ENCODE measurements at regions not wholly inside any gene's neighbourhood (a gene's known extent, or its start where the extent isn't known, plus 50 kb on each side); places are given as distances from the start of the nearest gene placed in this dataset.

DNA sequence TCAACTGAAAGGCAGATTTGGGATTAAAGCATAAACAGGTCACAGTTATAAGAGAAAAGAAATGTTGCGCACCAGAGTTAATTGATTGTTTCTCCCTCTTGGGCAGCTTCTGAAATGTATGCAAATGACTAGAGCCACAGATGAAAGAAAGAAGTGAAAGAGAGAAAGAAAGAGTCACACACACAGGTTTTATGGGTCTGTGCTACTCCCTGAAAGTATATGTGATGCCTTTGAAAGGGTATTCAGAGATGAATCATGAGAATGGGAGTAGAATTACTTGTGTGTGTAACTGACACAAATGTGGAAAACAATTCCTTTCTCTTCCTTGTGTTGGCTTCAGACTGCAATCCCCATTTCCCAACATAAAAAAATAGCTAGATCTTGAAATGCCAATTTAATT lies 196.9 kb downstream of the FOXA2 start:
- Histone ChIP-seq H3K27me3 (no peaks in the 10 kb centered on the region), H3K36me3 (no peaks in the 10 kb centered on the region), H3K4me1 (no peaks in the 10 kb centered on the region), H3K27ac (no peak overlapping the region), H3K9me3 (no peaks in the 10 kb centered on the region), H3K4me3 (no peak overlapping the region)
- TF ChIP-seq, protein P1, sequence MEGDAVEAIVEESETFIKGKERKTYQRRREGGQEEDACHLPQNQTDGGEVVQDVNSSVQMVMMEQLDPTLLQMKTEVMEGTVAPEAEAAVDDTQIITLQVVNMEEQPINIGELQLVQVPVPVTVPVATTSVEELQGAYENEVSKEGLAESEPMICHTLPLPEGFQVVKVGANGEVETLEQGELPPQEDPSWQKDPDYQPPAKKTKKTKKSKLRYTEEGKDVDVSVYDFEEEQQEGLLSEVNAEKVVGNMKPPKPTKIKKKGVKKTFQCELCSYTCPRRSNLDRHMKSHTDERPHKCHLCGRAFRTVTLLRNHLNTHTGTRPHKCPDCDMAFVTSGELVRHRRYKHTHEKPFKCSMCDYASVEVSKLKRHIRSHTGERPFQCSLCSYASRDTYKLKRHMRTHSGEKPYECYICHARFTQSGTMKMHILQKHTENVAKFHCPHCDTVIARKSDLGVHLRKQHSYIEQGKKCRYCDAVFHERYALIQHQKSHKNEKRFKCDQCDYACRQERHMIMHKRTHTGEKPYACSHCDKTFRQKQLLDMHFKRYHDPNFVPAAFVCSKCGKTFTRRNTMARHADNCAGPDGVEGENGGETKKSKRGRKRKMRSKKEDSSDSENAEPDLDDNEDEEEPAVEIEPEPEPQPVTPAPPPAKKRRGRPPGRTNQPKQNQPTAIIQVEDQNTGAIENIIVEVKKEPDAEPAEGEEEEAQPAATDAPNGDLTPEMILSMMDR (IDR thresholded peaks at IDR 0.05): no peak
- TF ChIP-seq POLR2A (IDR thresholded peaks at IDR 0.05): no peak
- intact Hi-C loops (cut with DNase I; ENCODE audit: low total_unique reads): no loop called here
- DNase-seq: no peak

DNA sequence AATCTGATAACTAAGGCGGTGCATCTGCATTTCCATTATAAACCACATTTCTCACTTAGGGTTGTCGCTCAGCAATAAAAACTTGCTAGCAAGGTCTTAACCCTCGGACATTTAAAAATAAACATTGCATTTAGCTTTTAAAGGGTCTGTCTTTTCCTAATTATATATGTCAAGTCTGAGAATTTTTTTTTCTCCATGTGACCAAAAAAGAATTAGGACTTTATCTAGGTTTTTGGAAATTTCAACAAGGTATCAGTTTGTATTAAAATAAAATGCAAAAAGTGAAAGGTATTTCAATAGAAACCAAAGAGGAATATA lies 198.1 kb downstream of the FOXA2 start:
- H3K4me3 ChIP-seq: no peak overlapping the region
- TF ChIP-seq, protein P1 (IDR thresholded peaks at IDR 0.05): no peak
- TF ChIP-seq POLR2A (IDR thresholded peaks at IDR 0.05): no peak
- H3K27ac ChIP-seq: no peak overlapping the region
- intact Hi-C loops (cut with DNase I; ENCODE audit: low total_unique reads): no loop called here
- no peaks in the 10 kb centered on the region for H3K27me3 ChIP-seq
- H3K9me3 ChIP-seq: no peaks in the 10 kb centered on the region
- no peaks in the 10 kb centered on the region for H3K36me3 ChIP-seq
- DNase-seq: no peak
- H3K4me1 ChIP-seq: no peaks in the 10 kb centered on the region

DNA sequence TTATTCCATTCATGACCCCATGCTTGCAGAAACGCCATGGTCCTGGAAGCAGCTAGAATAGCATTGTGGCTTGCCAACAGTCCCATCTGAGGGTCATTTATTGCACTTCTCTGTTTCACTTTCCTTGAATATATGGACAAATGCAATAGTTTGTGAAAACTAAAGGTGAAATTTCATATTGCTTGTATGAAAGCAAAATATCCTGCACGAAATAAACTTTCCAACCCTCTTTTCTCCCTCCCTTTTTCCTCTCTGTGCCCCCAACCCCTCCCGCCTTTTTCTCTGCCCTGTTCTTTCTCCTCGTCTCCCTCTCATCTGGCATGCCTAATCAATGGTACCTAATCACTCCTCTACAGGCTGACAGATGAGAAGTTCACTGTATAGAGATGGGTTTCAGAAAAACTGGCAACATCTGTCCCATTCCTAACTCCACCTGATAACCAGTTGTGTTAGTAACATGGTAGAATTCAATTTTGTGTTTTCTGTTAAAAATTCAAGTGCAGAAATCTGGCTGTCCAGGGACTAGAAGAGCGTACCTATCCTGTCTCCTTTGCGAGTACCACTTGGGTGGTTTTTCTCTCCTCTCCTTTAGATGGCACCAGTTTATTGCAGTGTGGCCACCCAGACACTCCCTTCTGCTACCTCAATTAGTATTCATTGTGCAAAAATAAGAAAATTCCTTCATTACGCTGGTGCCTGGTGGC lies 198.6 kb downstream of the FOXA2 start:
- DNase-seq: no peak
- Histone ChIP-seq H3K36me3 (no peaks in the 10 kb centered on the region), H3K27me3 (no peaks in the 10 kb centered on the region), H3K27ac (no peak overlapping the region), H3K4me3 (no peak overlapping the region), H3K4me1 (no peaks in the 10 kb centered on the region), H3K9me3 (no peaks in the 10 kb centered on the region)
- no peak for TF ChIP-seq POLR2A (IDR thresholded peaks at IDR 0.05)
- TF ChIP-seq, protein P1 (IDR thresholded peaks at IDR 0.05): no peak
- intact Hi-C loops (cut with DNase I; ENCODE audit: low total_unique reads): no loop called here

DNA sequence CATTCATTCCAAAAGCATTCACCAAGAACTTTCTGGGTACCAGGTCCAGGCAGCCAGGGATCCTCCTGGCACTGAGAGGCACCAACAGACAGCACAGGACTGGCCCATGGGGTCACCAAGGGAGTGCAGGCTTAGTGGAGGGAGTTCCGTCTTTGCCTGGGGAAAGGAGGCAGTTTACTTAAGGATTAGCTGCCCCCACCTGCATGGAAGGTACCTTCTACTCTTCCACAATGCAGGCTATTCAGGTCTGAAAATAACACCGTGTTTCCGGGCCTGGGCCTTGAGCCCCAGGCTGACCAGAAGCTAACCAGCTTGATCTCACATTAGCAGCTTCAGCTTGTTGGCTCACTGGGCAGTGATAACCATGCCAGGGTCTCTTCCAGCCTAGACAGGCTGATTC lies 199.4 kb downstream of the FOXA2 start:
- H3K27ac ChIP-seq: no peak overlapping the region
- H3K27me3 ChIP-seq: no peaks in the 10 kb centered on the region
- TF ChIP-seq, protein P1 (IDR thresholded peaks at IDR 0.05): no peak
- TF ChIP-seq POLR2A (IDR thresholded peaks at IDR 0.05): no peak
- DNase-seq: no peak
- H3K36me3 ChIP-seq: no peaks in the 10 kb centered on the region
- no peaks in the 10 kb centered on the region for H3K9me3 ChIP-seq
- H3K4me1 ChIP-seq: no peaks in the 10 kb centered on the region
- intact Hi-C loops (cut with DNase I; ENCODE audit: low total_unique reads): no loop called here
- H3K4me3 ChIP-seq: no peak overlapping the region

DNA sequence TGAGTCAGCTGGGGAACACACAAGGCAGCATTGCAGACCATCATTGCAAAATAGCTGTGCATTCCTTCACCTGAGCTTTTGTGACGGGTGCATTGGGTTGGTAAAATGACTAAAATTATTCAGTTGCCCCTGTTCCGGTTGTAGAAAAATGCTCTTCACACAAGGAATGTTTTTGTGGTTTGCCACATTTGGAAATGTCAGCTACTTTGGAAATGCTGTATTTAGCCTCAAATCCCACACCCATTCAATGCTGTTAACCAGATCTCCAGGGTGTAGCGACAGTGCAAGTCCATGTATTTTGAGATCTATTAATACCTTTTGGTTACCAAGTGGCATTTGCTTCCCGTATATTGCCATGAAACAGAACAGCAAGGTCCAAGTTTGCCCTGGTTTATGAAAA lies 201.2 kb downstream of the FOXA2 start:
- no peaks in the 10 kb centered on the region for H3K27me3 ChIP-seq
- no peaks in the 10 kb centered on the region for H3K9me3 ChIP-seq
- no peak for DNase-seq
- no peak overlapping the region for H3K27ac ChIP-seq
- no peak overlapping the region for H3K4me3 ChIP-seq
- intact Hi-C loops (cut with DNase I; ENCODE audit: low total_unique reads): no loop called here
- H3K4me1 ChIP-seq: no peaks in the 10 kb centered on the region
- TF ChIP-seq, protein P1 (IDR thresholded peaks at IDR 0.05): no peak
- TF ChIP-seq POLR2A (IDR thresholded peaks at IDR 0.05): no peak
- H3K36me3 ChIP-seq: no peaks in the 10 kb centered on the region
